Fibroblast of villous mesenchyme (primary cell): ENCODE measurements at regions not wholly inside any gene's neighbourhood (a gene's known extent, or its start where the extent isn't known, plus 50 kb on each side); places are given as distances from the start of the nearest gene placed in this dataset.
A peak's percentile ranks its signal among the peaks of the same experiment; 100 is the strongest.

Source experiments
- DNase-seq: peaks from one replicate; pipeline ENCODE4 v3.0.0-alpha.2; 2010; ENCODE audit warnings: low read depth
- H3K4me3 ChIP-seq: 2 replicates; pipeline ENCODE4 v1.5.1; 2011; ENCODE audit warnings: low read depth, mild to moderate bottlenecking, low read length
- CTCF ChIP-seq: IDR thresholded peaks from 2 replicates; pipeline ENCODE4 v1.5.1; 2012; ENCODE audit warnings: low read depth, mild to moderate bottlenecking, low read length; ENCODE audit not compliant: insufficient read depth

- no peak for DNase-seq
- TF ChIP-seq CTCF, result no peak
These were observed 87.5 kb downstream of the CH25H start for GRCh38 chr10:89119651-89120050.

GRCh38 chr10:89118091-89118490, 89.0 kb downstream of the CH25H start:
- peak; percentile 47 for DNase-seq
- no peak for TF ChIP-seq CTCF
- no peak overlapping the region for H3K4me3 ChIP-seq

More at GRCh38 chr10:89119651-89120050, 87.5 kb downstream of the CH25H start:
- H3K4me3 ChIP-seq, result no peak overlapping the region

- no peak for TF ChIP-seq CTCF
- no peak overlapping the region for H3K4me3 ChIP-seq
- no peak for DNase-seq
These were observed 91.1 kb downstream of the CH25H start for GRCh38 chr10:89115876-89116627.

GRCh38 chr10:89114846-89115625, 92.1 kb downstream of the CH25H start:
- H3K4me3 ChIP-seq, result no peak overlapping the region
- no peak for TF ChIP-seq CTCF
- no peak for DNase-seq

GRCh38 chr10:89102735-89103134, 104.4 kb downstream of the CH25H start:
- no peak for DNase-seq
- no peak overlapping the region for H3K4me3 ChIP-seq
- TF ChIP-seq CTCF, result no peak

GRCh38 chr10:89101943-89102342, 105.2 kb downstream of the CH25H start:
- no peak for DNase-seq
- H3K4me3 ChIP-seq, result no peak overlapping the region
- no peak for TF ChIP-seq CTCF
